ENCODE measurements at regions not wholly inside any gene's neighbourhood (a gene's known extent, or its start where the extent isn't known, plus 50 kb on each side); places are given as distances from the start of the nearest gene placed in this dataset.

DNA sequence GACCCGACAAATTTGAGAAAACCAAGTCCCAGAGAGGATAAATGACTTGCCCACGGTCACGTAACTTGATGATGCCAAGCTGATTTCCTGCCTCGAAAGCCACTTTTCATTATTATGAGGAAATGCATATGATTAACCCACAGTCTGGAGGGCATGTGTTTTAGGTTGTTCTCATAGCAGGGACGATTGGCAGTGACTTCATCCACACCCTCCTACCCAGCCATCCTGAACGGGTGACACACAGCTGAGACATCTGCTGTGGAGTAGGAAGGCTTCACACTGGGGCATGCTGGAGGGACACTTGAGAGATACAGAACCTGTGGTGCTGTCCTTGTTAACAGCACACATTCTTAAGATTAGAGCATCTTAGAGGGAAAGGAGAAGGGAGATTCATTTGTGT lies 65.4 kb upstream of the WDFY2 start:
- peak; percentile 62 for DNase-seq

GRCh38 chr13:51519771-51520216 lies 64.5 kb upstream of the WDFY2 start:
- DNase-seq: peak; percentile 53

DNA sequence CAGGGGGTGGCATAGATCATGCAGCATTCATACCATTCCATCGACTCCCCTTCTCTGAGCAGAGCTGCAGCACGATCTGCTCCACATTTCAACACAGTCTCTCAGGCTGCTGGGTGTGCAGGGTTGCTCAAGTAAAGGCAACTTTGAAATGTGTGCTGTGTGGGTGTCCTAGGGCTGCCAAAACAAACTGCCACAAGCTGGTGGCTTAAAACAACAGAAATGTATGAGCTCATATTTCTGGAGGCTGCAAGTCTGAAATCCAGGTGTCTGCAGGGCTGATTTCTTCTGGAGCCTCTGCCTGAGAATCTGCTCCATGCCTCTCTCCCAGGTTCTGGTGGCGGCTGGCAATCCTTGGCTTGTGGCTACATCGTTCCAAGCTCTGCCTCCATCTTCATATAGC lies 63.7 kb upstream of the WDFY2 start:
- DNase-seq: peak; percentile 50

GRCh38 chr13:51523082-51523518 lies 61.2 kb upstream of the WDFY2 start:
- DNase-seq: no peak

DNA sequence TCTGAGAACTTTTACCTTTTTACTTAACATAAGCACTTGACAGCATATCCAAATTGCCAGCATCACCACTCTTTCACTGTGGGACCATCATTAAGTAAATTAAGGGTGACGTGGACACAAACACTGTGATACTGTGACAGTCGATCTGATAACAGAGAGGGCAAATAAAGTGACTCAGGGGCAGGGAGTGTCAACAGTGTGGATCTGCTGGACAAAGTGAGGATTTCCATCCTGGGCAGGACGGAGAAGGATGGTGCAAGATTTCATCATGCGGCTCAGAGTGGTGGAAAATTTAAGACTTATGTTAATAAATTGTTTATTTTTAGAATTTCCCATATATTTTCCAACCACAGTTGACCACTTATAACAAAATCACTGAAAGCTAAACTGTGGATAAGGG lies 60.0 kb upstream of the WDFY2 start:
- DNase-seq: no peak

DNA sequence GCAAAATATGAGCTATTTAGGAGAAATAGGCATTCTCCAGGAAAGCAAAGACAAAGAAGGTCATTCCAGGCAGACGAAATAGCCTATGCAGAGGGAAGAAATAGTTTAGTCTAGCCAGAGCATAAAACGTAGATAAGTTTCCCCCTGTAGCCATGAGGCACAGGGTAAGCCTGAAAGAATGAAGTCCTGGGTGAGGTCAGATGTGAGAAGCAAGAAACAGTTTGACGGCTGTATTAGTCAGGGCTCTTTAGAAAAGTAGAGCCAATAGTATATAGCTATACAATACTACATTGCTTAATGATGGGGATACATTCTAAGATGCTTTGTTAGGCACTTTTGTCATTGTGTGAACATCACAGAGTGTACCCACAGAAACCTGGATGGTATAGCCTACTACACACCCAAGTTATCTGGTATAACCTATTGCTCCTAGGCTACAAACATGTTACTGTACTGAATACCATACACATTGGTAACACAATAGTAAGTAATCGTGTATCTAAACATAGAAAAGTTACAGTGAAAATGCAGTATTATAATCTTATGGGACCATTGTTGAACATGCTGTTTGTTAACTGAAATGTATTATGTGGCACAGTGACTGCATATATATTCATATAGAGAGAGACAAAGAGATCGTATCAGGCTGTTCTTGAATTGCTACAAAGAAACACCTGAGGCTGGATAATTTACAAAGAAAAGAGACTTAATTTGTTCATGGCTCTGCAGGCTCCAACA lies 59.3 kb upstream of the WDFY2 start:
- DNase-seq: no peak

DNA sequence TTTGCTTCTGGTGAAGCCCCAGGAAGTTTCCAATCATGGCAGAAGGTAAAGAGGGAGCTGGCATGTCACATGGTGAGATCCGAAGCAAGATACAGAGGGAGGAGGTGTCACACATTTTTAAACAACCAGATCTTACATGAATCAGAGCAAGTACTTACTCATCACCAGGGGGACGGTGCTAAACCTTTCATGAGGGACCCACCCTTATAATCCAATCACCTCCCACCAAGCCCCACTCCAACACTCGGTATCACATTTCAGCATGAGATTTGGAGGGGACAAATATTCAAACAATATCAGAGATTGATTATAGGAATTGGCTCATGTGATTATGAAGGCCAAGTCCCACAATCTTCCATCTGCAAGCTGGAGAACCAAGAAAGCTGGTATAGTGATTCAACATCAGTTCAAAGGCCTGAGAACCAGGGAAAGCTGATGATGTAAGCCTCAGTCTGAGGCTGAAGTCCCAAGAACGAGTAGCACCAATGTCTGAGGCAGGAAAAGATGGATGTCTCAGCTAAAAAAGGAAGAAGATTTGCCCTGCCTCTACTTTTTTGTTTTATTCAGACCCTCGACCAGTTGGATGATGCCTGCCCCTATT lies 58.6 kb upstream of the WDFY2 start:
- no peak for DNase-seq

GRCh38 chr13:51526202-51526601 lies 58.1 kb upstream of the WDFY2 start:
- no peak for DNase-seq

GRCh38 chr13:51532736-51533197 lies 51.5 kb upstream of the WDFY2 start:
- no peak for DNase-seq

DNA sequence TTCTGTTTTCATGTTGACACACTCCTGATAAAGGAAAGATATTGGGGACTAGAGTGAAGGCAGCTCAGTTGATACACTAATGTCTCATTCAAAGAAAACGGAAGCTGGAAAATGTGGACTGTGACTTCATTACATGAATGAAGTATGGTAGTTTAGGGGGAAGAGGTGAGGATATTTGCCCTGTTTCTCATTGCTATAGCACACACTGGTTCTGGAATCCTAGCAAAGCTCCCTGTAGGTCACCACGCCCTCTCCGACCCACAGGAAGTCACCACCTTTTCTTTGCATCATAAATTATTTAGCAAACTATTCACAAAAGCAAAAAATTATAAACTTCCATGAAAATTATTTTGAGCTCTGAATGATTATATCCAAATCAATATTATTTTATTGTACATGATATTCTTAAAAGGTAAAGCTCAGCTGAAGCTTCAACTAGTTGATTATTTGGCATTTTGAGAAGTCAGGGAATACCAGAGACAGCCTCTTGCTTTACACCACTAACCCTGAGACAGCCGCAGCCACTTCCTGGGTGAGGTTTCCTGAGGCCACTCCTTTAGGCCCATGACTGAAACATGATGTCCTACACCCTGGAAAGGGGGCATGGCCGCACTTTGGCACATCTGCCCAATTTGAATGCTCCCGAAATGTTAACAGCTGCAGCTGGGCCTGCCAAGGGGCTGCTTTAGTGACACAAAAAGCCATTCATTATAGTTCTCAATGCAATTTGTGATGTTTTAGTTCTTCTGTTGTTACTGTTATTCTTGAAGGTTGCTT lies 50.0 kb upstream of the WDFY2 start:
- no peak for DNase-seq
